CD4-positive, alpha-beta T cell treated with Interleukin-17A for 1 hour (primary cell): ENCODE measurements at regions not wholly inside any gene's neighbourhood (a gene's known extent, or its start where the extent isn't known, plus 50 kb on each side); places are given as distances from the start of the nearest gene placed in this dataset.

ENCODE experiments used
- DNase-seq: peaks from one replicate; pipeline ENCODE4 v3.0.0-alpha.2; 2020

DNA sequence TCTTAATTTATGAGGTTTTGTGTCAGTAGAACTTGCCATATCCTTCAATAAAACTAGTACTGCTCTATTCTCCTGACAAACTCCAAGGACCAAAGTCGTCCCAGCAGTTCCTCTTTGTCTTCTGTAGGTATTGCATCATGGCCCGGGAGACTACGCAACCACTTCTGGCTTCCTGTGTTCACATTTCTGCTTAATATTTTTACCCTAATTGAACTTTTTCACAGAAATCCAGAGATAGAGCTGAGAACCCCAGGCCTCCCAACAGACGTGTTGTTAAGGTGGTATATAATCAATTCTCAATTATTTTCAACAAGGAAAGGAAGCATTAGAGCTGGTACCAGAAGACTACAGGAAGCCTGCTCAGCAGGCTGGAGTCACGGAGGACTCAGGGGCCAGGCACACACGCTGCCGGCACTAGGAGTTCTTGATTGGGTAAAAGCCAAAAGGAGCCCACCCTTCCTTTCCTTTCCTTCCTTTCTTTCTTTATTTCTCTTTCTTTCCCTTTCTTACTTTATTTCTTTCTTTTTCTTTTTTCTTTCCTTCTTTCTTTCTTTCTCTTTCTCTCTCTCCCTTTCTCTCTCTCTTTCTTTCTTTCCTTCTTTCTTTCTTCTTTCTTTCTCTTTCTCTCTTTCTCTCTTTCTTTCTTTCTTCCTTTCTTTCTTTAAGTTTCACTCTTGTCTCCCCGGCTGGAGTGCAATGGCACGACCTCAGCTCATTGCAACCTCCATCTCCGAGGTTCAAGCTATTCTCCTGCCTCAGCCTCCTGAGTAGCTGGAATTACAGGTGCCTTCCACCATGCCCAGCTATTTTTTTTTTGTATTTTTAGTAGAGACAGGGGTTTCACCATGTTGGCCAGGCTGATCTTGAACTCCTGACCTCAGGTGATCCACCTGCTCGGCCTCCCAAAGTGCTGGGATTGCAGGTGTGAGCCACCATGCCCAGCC is 173.7 kb downstream of the ZBTB18 start:
- peak; percentile 9 for DNase-seq

DNA sequence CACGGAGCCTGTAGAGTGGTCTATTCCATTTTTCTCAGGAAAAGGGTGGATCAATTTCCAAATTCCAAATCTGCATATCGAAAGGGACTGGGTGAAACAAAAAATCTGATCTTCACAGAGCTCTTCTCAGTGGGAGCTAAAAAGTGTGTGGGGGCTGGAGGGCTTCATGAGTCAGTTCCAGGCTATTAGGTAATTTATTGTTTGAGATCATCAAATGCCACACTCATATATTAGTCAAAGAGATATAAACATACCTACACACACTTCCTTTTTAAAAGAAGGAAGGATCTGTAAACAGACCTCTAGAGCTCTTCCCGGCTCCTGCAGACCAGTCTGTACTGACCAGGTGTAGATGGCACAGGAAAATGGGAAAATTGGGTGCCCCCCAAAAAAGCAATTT is 175.4 kb downstream of the ZBTB18 start:
- DNase-seq: no peak

DNA sequence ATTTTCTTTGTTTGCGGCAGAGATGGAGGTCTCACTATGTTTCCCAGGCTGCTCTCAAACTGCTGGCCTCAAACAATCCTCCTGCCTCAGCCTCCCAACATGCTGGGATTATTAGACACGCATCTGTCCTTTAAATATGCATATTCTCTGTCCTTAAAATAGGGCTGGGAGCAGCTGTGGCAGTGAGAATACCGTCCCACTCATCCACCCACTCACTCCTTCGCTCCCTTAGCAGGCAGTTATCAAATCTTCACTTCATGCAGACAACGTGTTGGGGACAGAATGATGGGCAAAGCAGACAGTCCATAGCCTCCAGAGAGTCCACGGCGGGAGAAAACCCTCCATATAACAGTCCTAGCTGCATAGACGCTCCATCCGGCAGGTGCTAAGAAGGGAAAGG is 179.4 kb downstream of the ZBTB18 start:
- DNase-seq: no peak

DNA sequence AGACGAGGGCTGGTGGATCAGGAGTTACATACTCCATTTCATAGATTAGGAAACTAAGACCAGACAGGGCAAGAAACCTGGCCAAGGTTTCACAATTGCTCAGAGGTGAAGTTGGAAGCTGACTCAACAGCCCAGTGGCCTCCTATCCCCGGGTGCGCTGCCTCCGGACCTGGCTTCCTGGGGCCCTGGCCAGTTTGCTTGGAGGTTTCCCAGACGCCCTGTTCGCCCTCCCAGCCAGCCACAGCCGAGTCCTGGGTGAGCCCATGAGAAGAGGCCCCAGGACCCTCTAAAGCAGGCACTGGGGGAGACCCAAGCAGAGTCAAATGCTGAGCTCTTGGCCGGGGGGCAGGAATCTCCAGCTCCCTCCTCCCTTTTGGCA is 180.1 kb downstream of the ZBTB18 start:
- DNase-seq: no peak

DNA sequence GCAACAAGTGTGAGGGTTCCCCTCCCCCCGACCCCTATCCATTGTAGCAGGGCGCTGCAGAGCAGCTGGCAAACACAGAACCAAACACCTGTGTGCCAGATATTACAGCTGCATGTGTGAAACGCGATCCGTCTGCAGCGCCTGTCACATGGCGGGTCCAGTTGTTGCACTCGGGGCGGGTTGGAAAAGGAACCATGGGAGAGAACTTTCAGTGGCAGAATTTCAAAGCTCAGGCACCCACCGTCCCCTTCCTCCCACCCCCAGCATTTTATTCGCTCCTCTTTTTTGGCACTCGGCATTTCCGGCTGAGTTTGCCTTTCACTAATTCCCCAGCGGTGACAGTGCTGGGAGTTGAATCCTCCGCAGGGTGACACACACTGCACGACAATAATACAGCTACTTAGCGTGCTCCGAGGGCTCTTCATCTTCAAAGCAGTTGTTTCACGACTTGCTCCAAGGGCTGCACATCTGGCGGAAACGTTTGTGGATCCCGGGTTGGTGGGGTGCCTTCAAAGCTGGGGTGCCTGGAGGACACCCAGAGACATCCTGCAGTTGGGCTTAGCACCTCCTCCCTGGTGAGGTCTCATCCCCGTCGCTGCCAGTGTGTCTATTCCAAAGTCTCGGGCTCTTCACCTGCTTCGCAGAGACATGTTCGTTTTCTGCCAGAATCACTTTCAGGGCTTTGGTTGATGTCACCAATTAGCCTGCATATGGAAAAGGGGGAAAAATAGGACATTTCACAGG is 180.7 kb downstream of the ZBTB18 start:
- no peak for DNase-seq

DNA sequence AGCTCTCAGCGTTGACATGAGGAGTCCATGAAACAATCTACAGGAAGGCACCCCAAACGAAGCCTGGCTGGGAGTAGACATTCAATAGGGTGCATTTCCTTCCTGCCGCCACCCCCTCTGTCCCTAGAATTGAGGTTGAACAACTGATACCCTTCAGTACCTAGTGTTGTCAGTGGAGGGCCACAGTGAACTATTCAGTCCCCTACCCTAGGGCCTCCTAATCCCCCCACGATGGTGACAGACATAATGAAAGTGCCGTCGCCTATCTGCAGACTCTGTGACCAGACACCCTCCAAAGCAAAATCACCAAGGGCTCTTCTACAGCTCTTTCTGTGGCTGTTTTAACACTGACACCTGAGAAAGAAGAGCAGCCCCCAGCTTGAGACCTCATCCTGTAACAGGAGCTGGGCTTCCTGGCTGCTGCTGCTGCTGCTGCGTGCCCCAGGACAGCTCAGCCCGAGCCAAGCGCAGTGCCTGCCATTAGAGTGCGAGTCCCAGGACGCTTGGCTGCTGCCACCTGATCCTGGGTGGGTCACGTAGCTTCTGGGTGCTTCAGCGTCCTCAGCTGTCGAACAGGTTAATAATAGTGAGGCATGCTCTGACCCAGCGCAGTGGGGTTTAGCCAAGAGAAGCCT is 183.0 kb downstream of the ZBTB18 start:
- DNase-seq: no peak

DNA sequence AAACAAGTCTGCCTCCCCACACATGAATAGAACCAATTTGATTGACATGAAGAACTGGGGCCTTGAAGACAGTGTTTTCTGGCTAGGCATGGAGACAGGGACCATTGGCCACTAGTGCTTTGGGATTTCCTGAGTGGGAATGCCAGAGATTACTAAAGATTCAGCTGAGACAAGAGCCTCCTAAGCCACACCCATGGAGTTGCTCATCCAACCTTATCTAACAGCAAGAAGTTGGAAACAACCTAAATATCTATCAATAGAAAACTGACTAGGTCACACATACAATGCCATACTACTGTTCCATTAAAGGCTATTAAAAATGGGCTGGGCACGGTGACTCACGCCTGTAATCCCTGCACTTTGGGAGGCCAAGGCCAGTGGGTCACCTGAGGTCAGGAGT is 184.1 kb downstream of the ZBTB18 start:
- no peak for DNase-seq

DNA sequence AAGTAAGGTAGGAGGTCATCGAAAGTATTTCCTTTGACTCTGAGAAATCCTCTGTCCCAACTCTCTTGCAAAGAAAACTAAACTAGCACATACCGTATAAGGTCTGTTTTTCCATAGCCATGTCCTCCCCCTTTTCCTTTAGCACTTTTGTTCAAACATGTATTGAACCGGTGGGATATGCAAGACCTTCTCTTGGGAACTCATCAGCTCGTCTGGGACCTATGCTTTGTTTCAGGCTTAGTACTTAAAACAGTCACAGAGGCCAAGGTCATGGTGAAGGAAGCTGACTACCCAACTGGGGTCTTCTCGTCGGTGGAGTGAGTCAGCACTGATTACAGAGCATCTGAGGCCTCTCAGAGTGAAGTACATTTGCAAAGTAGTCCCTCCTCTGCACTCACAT is 185.0 kb downstream of the ZBTB18 start:
- no peak for DNase-seq

DNA sequence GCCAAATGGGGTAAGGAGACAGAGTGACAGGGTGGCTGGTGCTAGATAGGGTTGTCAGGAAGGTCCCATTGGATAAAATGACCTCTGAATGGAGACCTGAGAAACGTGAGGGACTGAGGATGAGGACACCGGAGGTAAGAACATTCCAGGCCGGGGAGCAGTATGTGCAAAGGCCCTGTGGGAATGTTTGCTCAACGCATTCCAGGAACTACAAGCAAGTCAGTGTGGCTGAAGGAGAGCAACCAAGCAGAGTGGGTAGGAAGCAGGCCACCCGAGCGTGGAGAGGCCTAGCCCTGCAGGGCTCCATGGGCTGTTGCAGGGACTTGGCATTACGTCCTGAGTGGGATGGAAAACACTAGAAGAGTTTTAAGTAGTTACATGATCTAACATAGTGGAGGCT is 185.6 kb downstream of the ZBTB18 start:
- no peak for DNase-seq

DNA sequence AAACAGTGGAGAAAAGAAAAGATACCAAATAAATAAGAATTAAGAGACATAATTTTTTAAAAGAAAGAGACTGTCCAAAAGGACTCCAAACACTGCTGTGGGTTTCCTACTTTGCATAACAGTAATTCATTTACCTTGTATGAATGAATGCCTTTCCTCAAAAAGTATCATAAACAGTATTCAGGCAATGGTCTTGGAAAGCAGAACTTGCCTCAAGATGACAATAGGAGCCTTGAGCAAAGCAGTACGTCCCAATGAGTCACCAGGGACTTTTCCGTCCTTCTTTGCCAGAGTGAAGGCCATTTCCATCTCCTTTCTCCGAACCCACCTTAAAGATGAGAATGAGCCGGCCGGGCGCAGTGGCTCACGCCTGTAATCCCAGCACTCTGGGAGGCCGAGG is 186.4 kb downstream of the ZBTB18 start:
- DNase-seq: no peak

DNA sequence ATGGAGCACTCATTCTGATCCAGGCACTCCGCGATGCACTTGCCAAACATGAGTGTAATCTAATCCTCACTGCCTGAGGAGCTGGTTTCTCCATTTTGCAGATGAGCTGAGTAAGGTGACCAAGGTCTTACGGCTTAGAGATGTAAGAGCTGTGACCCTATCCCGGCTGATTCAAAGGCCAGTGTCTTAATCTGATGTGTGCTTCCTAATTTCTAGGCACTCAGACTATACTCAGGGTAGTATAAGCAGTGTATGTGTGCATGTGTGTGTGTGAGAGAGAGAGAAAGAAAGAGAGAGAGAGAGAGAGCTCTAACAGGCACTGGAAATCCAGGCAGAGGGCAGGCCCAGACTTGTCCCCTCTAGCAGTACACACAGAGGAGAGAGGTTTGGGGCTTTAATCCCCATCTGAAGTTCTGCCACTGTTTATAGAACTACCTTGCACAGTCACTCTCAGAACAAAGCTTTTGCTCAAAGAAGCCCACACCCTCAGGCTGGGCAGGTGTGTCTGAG is 188.2 kb downstream of the ZBTB18 start:
- DNase-seq: no peak

DNA sequence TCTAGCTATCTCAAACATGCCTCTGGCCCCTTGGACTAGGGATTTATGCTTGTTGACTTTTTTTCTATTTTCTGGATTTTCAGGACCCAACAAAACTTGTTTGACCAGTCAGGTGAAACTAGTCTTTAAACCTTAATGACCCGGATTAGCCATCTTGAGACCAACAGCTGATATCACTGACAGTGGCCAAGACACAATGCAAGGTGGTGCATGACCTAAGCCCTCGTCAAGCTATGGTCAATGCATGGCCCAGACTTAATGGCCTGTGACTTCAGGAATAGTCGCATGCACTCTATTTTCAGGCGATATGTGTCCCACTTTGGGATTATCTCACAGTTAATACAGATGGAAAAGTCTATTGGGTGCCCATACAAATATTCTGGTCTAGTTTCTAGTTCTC is 190.4 kb downstream of the ZBTB18 start:
- DNase-seq: no peak

DNA sequence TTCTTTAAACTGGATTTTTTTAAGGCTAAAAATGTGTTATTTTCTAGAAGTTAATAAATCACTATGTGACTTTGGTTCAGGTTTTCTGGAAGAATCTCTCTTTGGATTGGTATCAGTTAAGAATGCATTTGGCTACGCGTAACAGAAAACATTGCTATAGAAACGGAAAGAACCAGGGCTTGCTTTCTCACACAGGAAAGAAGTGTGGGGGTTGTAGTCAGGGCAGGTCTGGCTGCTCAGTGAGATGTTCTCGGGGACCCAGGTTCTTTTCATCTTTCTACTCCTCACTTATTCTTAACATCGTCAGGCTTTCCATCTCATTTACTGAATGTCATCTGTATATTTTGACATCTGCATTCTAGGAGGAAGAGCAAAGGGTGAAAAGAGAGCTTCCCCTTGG is 191.4 kb downstream of the ZBTB18 start:
- peak; percentile 1 for DNase-seq

DNA sequence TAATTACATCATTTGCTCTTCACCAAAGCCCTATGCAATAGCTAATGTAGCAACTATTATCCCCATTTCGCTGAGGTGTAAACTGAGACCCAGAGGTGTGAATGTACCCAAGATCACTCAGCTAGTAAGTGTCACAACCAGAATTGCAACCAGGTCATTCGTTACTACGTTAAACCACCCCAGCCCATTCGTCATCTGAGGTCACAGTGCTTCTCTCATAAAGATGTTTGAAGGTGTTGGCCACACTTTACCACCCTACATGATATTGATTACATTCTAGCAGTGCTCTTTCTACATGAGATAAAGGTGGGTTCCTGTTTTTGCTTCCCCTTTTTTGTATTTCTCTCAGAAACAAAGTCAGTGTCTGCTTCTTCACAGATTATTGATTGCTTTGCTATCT is 195.3 kb downstream of the ZBTB18 start:
- no peak for DNase-seq

DNA sequence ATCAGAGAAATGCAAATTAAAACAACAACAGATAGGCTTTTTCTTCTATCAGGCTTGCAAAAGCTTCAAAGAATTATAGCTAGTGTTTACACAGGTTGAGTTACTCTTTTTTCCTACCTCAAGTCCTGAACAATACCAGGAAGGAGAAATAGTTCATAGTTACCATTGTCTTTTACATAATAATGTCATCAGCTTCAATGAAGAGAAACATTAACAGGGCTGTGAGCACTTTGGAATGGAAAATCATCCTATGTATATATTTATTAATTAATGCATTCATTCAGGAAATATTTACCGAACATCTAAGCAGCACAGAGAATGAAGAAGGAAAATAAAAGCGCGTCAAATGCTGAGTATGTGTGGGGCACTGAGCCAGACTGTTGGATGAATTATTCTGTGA is 197.3 kb downstream of the ZBTB18 start:
- DNase-seq: no peak

DNA sequence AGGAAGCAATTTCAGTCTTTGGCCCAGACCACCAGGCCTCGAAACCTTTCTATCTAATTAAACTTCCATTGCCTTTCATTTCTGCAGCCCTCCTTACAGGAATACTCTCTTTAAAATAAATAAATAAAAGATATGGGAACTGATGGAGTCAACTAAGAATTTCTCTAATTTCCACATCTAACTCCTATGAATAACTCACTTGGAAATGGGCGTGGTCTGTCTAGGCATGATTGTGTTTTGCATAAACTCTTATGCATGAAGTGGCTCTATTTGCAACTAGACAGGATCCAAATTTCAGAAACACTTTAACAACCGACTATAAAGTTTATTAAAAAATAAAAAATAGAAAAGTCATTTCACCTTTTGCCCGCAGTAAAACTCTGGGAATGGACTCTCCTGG is 199.5 kb downstream of the ADSS2 start:
- DNase-seq: no peak

DNA sequence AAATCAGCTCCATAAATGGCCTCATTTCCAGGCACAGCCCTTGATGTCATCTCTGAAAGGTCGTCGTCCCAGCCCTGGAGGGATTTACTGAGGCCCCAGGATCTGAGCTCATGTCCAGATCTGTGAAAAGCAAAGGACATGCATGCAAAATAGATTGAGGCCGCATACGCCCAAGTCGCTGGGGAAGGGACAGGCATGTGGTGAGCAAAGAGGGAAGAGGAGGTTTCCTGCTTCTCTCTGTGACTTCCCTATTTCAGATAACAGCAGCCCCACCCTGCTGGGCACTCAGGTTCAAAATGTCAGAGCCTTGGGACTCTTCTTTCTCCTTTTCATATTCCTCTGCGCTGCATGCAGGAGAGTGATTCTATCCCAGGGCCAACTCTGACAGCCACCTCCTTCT is 197.2 kb downstream of the ADSS2 start:
- DNase-seq: peak; percentile 16

DNA sequence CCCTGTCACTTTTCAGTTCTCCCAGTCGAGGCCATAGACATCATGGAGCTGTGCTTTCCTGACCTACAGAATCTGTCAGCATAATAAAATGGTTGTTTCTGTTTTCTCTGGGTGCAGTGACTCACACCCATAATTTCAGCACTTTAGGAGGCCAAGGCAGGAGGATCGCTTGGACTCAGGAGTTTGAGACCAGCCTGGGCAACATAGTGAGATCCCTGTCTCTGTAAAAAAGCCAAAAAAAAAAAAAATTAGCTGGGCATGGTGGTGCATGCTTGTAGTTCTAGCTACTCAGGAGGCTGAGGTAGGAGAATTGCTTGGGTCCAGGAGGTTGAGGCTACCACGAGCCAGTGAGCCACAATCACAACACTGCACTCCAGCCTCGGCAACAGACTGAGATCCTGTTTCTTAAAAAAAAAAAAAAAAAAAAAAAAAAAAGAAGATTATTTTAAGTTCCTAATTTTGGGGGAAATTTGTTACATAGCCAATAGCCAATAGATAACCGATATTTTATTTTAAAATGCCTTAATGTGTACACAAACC is 196.2 kb downstream of the ADSS2 start:
- DNase-seq: no peak

DNA sequence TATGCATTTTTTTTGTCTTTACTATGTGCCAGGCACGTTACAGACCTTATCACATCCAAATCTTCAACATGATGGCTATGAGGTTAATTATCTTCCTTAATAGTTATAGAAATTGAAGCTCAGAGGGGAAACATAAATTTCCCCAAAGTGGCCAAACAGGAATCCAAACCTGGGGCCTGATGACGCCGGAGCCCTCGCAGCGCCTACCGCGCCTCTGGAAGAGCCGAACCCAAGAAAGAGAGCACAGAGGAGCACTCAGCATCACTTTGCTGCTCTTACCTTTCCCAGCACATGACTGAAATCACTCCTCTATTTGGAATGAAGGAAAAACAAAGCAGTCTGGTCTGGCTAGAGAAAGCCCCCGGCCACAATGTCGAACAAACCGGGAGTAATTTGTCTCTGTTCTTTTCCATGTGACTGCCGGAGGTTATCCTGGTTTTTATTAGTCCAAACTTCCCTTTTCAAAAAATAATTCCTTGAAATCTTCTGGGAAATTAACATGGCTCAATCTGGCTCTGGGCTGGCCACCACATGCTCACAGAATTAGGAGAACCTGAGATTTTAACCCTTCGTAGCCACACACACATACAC is 195.5 kb downstream of the ADSS2 start:
- no peak for DNase-seq

DNA sequence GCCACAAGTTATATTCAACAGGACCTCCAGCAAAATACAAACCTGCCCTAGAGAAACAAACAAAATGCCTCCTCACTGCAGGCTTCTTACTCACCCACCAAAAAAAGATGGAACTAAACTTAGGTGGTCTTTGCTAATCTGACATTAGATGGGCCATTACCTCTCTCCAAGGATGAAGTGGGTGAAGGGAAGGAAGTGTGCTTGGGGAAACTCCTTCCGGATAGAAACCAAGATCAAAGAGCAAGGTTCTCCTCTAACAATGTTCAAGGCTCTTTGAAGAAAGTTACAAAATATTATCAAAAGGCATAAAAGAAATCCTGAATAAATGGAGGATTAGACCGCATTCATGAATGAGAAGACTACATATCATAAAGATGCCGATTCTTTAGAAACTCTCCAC is 187.5 kb downstream of the ADSS2 start:
- no peak for DNase-seq

DNA sequence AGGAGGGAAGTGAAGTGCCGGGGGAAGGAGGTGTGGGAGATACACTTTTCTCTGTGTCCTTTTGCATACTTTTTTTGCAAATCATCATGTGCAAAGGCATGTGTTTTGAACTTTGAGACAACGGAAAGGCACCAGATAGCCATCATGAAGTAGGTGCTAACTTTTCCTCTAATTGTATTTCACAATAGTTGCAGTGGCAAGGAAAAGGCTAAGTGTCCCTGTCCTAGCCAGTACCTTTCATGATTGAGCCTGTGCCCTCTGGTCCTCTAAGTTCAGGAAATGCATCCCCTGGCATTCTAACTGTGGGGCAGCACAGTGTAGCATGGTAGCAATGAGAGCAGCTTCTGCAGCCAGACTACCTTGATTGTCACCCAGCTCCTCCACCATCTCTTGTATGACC is 186.2 kb downstream of the ADSS2 start:
- DNase-seq: no peak

DNA sequence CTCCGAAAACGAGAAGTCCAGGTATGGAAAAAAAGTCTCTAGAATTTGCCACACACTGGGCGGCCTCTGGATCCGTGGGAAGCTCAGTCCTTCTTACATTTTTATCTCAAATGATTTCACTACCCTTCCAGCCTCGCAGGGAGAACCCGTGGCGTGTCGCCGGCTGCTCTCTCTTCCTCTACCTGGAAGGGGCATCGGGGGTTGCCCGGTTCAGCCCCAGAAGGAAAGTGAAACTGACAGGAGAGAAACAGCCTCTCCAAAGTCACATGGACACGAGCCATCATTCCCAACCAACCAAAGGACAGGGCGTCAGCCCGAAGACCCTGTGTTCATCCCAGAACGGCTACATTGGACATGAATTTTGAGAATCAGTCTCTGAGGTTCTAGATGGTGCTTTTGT is 182.5 kb downstream of the ADSS2 start:
- DNase-seq: no peak

DNA sequence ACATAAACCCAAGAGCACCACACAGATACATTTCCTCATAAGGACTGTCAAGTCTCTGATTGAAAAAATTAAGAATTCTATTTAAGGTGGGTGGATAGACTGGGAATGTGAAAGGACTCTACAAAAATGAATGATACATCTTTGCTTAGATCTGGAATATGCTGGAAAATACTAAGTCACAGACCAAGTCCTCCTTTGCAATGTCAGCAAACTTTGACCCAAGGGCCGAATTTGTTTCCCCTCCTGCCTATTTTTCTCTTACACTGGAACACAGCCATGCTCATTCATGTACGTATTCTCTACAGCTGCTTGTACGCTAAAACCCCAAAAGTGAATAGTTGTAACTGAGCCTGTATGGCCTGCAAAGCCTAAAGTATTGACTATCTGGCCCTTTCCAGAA is 180.7 kb downstream of the ADSS2 start:
- DNase-seq: no peak
